Stomach smooth muscle (tissue), 2 donors: ENCODE measurements at regions not wholly inside any gene's neighbourhood (a gene's known extent, or its start where the extent isn't known, plus 50 kb on each side); places are given as distances from the start of the nearest gene placed in this dataset.
"Not testable (repeated sequence)": the region's sequence is repeated elsewhere in the genome, so short reads cannot be mapped to it uniquely, and the experiment has no call there.

ENCODE experiments used
- H3K27ac ChIP-seq: one replicate; pipeline ENCODE4 v1.7.0; 2013; ENCODE audit warnings: mild to moderate bottlenecking, low read length, inconsistent platforms
- H3K27me3 ChIP-seq, 2 donors: one replicate each; pipeline ENCODE4 v1.7.0; 2013; ENCODE audit warnings: low read length in 2 of 2; ENCODE audit not compliant: insufficient read depth in 2 of 2, control insufficient read depth in 1 of 2
- H3K36me3 ChIP-seq, 2 donors: one replicate each; pipeline ENCODE4 v1.7.0; 2013; ENCODE audit warnings: low read length in 2 of 2; ENCODE audit not compliant: control insufficient read depth in 2 of 2, insufficient read depth in 2 of 2
- H3K4me1 ChIP-seq: one replicate; pipeline ENCODE4 v1.7.0; 2013; ENCODE audit warnings: low read length; ENCODE audit not compliant: control insufficient read depth, insufficient read depth
- H3K4me3 ChIP-seq, 2 donors: one replicate each; pipeline ENCODE4 v1.7.0; 2013; ENCODE audit warnings: low read length in 2 of 2
- H3K9ac ChIP-seq, 2 donors: one replicate each; pipeline ENCODE4 v1.7.0; 2013; ENCODE audit warnings: low read length in 2 of 2, mild to moderate bottlenecking in 1 of 2
- H3K9me3 ChIP-seq, 2 donors: one replicate each; pipeline ENCODE4 v1.7.0; 2013; ENCODE audit warnings: low read length in 2 of 2; ENCODE audit not compliant: control insufficient read depth in 2 of 2
- donor health status: healthy.
- donor health status: Pancreatic carcinoma.

DNA sequence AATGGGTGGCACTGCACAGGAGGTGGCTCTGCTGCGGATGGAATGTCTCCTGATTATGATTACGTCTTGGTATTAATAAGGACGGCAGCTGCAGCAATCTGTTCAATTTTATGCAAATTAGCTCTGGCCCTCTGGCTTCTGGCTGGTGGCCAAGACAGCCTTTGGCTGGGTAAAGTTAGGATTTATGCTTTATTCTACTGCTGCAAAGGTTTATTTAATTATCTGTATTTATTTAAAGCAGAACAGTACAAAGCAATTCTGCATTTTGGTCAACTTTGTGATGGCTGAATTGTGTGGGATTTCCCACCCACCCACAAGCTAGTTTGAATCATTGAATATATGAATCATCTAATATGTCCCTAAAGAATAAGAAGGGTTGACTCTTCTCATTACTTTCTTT is 745.6 kb upstream of the FAM241A start:
- Histone ChIP-seq H3K9ac (no peak overlapping the region), H3K9me3 (no peaks in the 10 kb centered on the region), H3K36me3 (no peaks in the 10 kb centered on the region), H3K4me3 (no peak overlapping the region), H3K27me3 (no peaks in the 10 kb centered on the region), H3K27ac (no peak overlapping the region), H3K4me1 (peaks cover 7% of the 10 kb centered on the region)

DNA sequence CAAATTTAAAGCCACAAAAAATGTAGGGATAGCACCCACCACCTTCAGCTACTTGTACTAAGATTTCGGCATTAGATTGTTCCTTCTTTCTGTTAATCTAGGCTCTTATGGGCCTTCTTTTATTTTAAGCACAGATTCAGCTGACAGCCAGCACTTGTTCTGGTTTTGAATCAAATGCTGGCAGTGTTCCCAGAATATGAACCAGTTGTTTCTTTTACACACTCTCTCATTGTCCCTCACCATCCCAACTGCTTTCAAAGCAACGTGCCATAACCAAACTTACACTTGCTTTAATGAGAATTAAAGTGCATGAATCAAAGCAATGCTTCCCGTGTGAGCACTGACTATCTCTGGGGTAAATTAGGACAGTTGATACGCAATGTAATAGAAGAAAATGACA is 744.5 kb upstream of the FAM241A start:
- Histone ChIP-seq H3K9ac (no peak overlapping the region), H3K4me3 (no peak overlapping the region), H3K36me3 (no peaks in the 10 kb centered on the region), H3K27ac (no peak overlapping the region), H3K4me1 (peaks cover 7% of the 10 kb centered on the region), H3K9me3 (no peaks in the 10 kb centered on the region), H3K27me3 (no peaks in the 10 kb centered on the region)

DNA sequence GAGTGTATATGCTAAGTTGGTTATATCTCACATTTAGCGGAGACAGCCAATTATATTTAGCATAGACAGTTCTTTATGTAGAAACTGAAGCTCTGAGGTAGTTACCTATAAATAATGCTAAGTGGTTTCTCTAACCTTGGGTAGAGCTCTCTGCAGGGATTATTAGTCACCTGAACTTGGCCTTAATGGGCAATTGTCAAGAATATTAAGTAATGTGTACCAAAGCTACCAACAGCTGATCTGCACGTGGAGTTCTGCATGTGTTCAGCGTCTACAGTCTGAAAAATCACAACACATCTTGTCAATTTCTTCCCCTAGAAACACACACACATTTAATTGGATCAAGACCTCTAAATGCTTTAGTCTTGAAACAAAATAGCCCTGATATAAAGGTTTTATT is 740.6 kb upstream of the FAM241A start:
- Histone ChIP-seq H3K4me3 (no peak overlapping the region), H3K4me1 (peaks cover 4% of the 10 kb centered on the region), H3K36me3 (no peaks in the 10 kb centered on the region), H3K27me3 (no peaks in the 10 kb centered on the region), H3K9me3 (no peaks in the 10 kb centered on the region), H3K9ac (no peak overlapping the region), H3K27ac (no peak overlapping the region)

DNA sequence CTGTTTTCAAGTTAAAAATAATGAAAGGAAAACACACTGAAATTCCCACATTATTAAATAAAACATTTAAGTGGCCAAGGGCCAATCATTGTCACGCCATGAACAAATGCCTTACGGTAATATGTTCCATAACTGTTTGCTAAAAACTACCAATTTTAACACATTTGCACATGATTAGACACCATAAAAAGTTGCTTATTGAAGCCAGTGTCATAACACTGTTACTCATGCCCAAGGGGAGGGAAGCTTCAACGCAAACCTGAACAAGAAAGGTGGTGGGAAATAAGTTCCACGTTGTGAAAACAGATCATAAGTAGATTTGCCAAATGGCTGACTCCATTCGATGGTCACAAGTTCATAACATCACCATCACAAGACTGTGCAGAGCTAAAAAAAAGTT is 739.3 kb upstream of the FAM241A start:
- no peaks in the 10 kb centered on the region for H3K4me1 ChIP-seq
- no peaks in the 10 kb centered on the region for H3K27me3 ChIP-seq
- no peaks in the 10 kb centered on the region for H3K9me3 ChIP-seq
- H3K36me3 ChIP-seq: no peaks in the 10 kb centered on the region
- H3K4me3 ChIP-seq: no peak overlapping the region
- H3K27ac ChIP-seq: no peak overlapping the region
- H3K9ac ChIP-seq: no peak overlapping the region

DNA sequence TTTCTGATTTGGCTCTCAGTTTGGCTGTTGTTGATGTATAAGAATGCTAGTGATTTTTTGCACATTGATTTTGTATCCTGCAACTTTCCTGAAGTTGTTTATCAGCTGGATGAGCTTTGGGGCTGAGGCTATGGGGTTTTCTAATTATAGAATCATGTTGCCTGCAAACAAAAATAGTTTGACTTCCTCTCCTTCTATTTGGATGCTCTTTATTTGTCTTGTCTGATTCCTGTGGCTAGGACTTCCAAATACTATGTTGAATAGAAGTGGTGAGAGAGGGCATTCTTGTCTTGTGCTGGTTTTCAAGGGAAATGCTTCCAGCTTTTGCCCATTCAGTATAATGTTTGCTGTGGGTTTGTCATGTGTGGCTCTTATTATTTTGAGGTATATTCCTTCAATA is 734.7 kb upstream of the FAM241A start:
- Histone ChIP-seq H3K9ac (no peak overlapping the region), H3K27ac (no peak overlapping the region), H3K4me3 (no peak overlapping the region), H3K9me3 (no peaks in the 10 kb centered on the region), H3K36me3 (no peaks in the 10 kb centered on the region), H3K27me3 (no peaks in the 10 kb centered on the region), H3K4me1 (no peaks in the 10 kb centered on the region)

DNA sequence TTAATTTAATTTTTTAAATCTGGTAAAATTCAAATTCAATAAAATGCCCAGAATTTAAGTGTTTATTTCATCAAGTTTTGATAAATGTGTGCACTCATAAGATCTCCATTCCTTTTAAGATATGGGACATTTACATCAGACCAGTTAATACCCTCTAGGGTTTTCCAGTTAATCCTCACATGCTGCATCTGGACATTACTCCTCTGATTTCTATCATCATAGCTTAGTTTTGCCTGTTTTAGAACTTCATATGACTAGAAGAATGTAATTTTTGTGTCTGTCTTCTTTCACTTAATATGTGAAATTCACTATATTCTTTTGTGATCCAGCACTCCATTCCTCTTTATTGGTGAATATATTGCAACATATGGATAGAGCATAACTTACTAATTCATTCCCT is 727.7 kb upstream of the FAM241A start:
- no peaks in the 10 kb centered on the region for H3K36me3 ChIP-seq
- no peak overlapping the region for H3K4me3 ChIP-seq
- no peaks in the 10 kb centered on the region for H3K9me3 ChIP-seq
- H3K27ac ChIP-seq: no peak overlapping the region
- H3K27me3 ChIP-seq: no peaks in the 10 kb centered on the region
- no peak overlapping the region for H3K9ac ChIP-seq
- no peaks in the 10 kb centered on the region for H3K4me1 ChIP-seq

DNA sequence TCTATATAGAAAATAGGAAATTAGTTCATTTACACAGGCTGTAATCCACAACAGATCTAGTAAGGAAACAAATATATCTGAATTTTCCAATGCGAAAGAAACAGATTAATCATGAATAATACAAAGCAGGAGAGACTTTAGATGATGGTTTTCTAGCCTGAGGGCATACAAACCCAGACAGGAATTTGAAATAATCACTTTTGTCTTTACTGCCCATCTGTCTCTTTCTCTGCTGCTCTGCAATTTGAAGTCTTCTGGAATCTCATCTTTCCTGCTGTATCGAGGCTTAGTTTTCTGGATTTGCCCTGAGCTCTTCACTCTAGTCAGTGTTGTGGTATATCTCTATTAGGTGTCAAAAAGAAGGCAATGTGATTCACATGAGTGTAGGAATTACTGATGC is 711.8 kb upstream of the FAM241A start:
- H3K9ac ChIP-seq: no peak overlapping the region
- no peaks in the 10 kb centered on the region for H3K36me3 ChIP-seq
- H3K4me1 ChIP-seq: no peaks in the 10 kb centered on the region
- H3K9me3 ChIP-seq: no peaks in the 10 kb centered on the region
- no peaks in the 10 kb centered on the region for H3K27me3 ChIP-seq
- H3K27ac ChIP-seq: no peak overlapping the region
- H3K4me3 ChIP-seq: no peak overlapping the region

DNA sequence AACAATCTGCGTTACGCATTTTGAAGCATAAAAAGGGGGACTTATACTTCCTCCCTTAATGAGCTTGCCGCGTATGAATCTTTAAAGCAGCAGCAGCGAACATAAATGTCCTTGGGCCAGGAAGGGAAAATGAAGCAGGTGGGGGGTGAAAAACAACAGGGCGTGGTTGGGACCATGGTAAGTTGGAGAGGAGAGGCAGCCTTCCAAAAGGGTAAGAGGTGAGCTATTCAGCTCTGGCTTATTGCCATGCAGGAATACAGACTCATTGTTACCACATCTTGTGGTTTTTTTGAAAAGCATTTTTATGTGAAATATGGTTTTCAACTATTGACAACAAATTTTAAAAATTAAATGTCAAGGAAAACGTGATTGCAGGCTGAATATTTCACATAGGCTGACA is 710.7 kb upstream of the FAM241A start:
- Histone ChIP-seq H3K4me3 (no peak overlapping the region), H3K9me3 (no peaks in the 10 kb centered on the region), H3K27ac (no peak overlapping the region)

DNA sequence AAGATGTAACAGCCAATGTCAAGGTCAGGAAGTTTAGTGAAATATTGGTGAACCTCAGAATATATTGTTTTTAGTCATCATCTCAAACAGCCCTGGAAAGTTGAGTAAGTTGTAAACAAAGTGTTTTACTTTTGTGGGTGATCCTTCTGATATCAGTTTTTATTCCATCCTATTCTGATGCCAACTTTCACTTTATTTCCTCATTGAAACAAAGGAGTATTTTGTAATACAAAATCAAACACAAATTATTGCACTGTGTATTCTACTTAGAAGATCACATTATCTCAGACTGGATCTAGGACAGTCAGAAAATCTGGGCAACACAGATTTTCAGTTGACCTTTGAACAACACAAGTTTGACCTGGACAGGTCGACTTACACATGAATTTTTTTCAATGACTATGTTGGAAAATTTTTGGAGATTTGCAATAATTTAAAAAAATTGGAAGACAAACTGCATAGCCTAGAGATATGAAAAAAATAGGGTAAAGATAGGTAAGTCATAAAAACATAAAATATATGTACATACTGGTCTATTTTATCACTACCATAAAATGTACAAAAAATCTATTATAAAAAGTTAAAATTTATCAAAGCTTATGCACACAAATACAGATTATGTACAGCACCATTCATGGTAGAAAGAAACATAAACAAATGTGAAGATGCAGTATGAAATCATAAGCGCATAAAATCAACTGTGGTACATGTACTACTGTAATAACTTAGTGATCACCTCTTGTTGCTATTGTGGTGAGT is 709.1 kb upstream of the FAM241A start:
- Histone ChIP-seq H3K4me3 (no peak overlapping the region), H3K4me1 (no peaks in the 10 kb centered on the region), H3K9ac (no peak overlapping the region), H3K9me3 (no peaks in the 10 kb centered on the region), H3K36me3 (no peaks in the 10 kb centered on the region), H3K27ac (no peak overlapping the region), H3K27me3 (no peaks in the 10 kb centered on the region)

More for the DNA sequence above, 710.7 kb upstream of the FAM241A start:
- Histone ChIP-seq H3K36me3 (no peaks in the 10 kb centered on the region), H3K9ac (no peak overlapping the region), H3K27me3 (no peaks in the 10 kb centered on the region), H3K4me1 (no peaks in the 10 kb centered on the region)

DNA sequence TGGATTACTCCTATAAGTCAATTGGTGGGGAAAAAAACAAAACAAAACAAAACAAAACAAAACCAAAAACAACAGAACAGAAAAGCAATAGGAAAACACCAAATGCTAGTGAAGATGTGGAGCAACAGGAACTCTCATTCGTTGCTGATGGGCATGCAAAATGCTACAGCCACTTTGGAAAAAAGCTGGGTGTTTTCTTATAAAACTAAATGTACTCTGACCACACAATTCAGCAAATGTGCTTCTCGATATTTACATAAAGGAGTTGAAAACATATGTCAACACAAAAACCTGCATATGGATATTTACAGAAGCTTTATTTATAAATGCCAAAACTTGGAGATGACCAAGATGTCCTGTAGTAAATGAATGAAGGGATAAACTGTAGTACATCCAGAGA is 703.6 kb upstream of the FAM241A start:
- H3K27me3 ChIP-seq: no peaks in the 10 kb centered on the region

DNA sequence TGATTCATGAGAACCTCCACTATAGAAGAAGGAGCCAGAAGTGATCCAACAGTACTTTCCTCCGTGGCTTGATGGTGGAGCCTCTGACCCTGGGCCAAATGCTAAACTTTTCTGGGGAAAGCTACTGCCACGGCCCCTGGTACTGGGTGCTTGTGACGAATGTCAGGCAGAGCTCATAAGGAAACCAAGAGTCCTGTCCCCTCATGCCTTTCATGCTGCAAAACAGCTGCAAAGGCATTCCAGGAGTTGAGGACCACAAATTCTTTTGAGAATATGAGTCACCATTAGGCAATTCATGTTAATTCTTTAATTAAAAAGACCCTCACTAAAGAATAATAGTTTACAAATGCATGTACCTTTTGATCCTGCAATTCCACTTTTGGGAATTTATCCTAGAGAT is 700.4 kb upstream of the FAM241A start:
- H3K9ac ChIP-seq, H3K36me3 ChIP-seq, H3K27ac ChIP-seq, H3K4me3 ChIP-seq, H3K4me1 ChIP-seq, H3K27me3 ChIP-seq, H3K9me3 ChIP-seq: not testable (repeated sequence)

More for the DNA sequence above, 703.6 kb upstream of the FAM241A start:
- Histone ChIP-seq H3K27ac (no peak overlapping the region), H3K4me3 (no peak overlapping the region), H3K9me3 (no peaks in the 10 kb centered on the region), H3K9ac (no peak overlapping the region), H3K4me1 (no peaks in the 10 kb centered on the region), H3K36me3 (no peaks in the 10 kb centered on the region)
